OCI-LY1 (cell line): ENCODE measurements at regions not wholly inside any gene's neighbourhood (a gene's known extent, or its start where the extent isn't known, plus 50 kb on each side); places are given as distances from the start of the nearest gene placed in this dataset.

Experiments used
- H2AFZ ChIP-seq: fragments of 200-600 bp; sonication (generic), shearing (Covaris generic); 2 replicates; pipeline ENCODE4 v1.6.0; 2014; ENCODE audit warnings: antibody characterized with exemption, mild to moderate bottlenecking, low read length
- H3F3A ChIP-seq: fragments of 200-600 bp; sonication (generic), shearing (Covaris generic); 2 replicates; pipeline ENCODE4 v1.6.0; 2014; ENCODE audit warnings: mild to moderate bottlenecking, antibody characterized with exemption, low read length, moderate library complexity; ENCODE audit not compliant: insufficient read depth
- H3K27ac ChIP-seq: fragments of 200-600 bp; sonication (generic); 2 replicates; pipeline ENCODE4 v1.5.1; 2014; ENCODE audit warnings: low read length, mixed run types, mild to moderate bottlenecking, low read depth; ENCODE audit not compliant: poor library complexity, severe bottlenecking
- H3K27me3 ChIP-seq: fragments of 200-600 bp; sonication (generic); 2 replicates; pipeline ENCODE4 v1.6.0; 2014; ENCODE audit warnings: antibody characterized with exemption, mild to moderate bottlenecking, low read length, moderate library complexity; ENCODE audit not compliant: insufficient read depth
- H3K36me3 ChIP-seq: fragments of 200-600 bp; sonication (generic); 2 replicates; pipeline ENCODE4 v1.6.1; 2014; ENCODE audit warnings: mild to moderate bottlenecking, antibody characterized with exemption, low read length, moderate library complexity, mixed read lengths; ENCODE audit not compliant: insufficient read depth
- H3K4me1 ChIP-seq: fragments of 200-600 bp; sonication (generic); 2 replicates; pipeline ENCODE4 v1.5.1; 2014; ENCODE audit warnings: mild to moderate bottlenecking, low read length, moderate library complexity; ENCODE audit not compliant: insufficient read depth, severe bottlenecking
- H3K4me2 ChIP-seq: fragments of 200-600 bp; sonication (generic), shearing (Covaris generic); 2 replicates; pipeline ENCODE4 v1.6.1; 2014; ENCODE audit warnings: low read length
- H3K4me3 ChIP-seq: fragments of 200-600 bp; sonication (generic); 2 replicates; pipeline ENCODE4 v1.5.1; 2014; ENCODE audit warnings: low read length, low read depth, mild to moderate bottlenecking, mixed read lengths; ENCODE audit not compliant: poor library complexity, severe bottlenecking
- H3K79me2 ChIP-seq: fragments of 200-600 bp; shearing (Covaris generic); 2 replicates; pipeline ENCODE4 v1.6.1; 2016; ENCODE audit warnings: mixed run types, low read length, mixed read lengths; ENCODE audit not compliant: insufficient read depth
- H3K9ac ChIP-seq: fragments of 200-600 bp; sonication (generic), shearing (Covaris generic); 2 replicates; pipeline ENCODE4 v1.6.1; 2014; ENCODE audit warnings: mild to moderate bottlenecking, low read length, mixed read lengths
- H3K9me2 ChIP-seq: fragments of 200-600 bp; sonication (generic), shearing (Covaris generic); 2 replicates; pipeline ENCODE4 v1.6.1; 2014; ENCODE audit warnings: low read depth, mild to moderate bottlenecking, low read length, mixed read lengths
- H3K9me3 ChIP-seq: fragments of 200-600 bp; shearing (Covaris generic); 2 replicates; pipeline ENCODE4 v1.6.1; 2014; ENCODE audit warnings: low read length, mixed read lengths
- H4K20me1 ChIP-seq: fragments of 200-600 bp; sonication (generic), shearing (Covaris generic); 2 replicates; pipeline ENCODE4 v1.6.0; 2016; ENCODE audit warnings: mild to moderate bottlenecking, low read length; ENCODE audit not compliant: insufficient read depth
- CTCF ChIP-seq: fragments of 200-600 bp; sonication (generic), shearing (Covaris generic); IDR thresholded peaks from 2 replicates; pipeline ENCODE4 v1.5.1; 2017; ENCODE audit warnings: mild to moderate bottlenecking, antibody characterized with exemption, low read length, moderate library complexity, mixed read lengths
- EZH2 ChIP-seq: fragments of 200-600 bp; sonication (generic), shearing (Covaris generic); IDR thresholded peaks from 2 replicates; pipeline ENCODE4 v1.8.0; 2017; ENCODE audit warnings: borderline replicate concordance, mixed run types, mild to moderate bottlenecking, antibody characterized with exemption, low read length, moderate library complexity, mixed read lengths

- Histone ChIP-seq H2AFZ (no peak overlapping the region), H3K27me3 (0 out of 2 replicates have a peak, but pooled peaks cover 4% of the 10 kb centered on the region), H3K4me2 (no peak overlapping the region), H3K4me3 (no peak overlapping the region), H3K27ac (no peak overlapping the region), H3K9me3 (no peaks in the 10 kb centered on the region), H3K36me3 (no peaks in the 10 kb centered on the region), H3F3A (no peaks in the 10 kb centered on the region), H3K79me2 (no peaks in the 10 kb centered on the region), H3K9ac (no peak overlapping the region), H3K4me1 (no peaks in the 10 kb centered on the region), H3K9me2 (no peaks in the 10 kb centered on the region), H4K20me1 (no peaks in the 10 kb centered on the region)
- TF ChIP-seq EZH2 = no peak
- TF ChIP-seq CTCF = no peak
These were observed 245.3 kb upstream of the RAB4A start for GRCh38 chr1:229025576-229025975.

- Histone ChIP-seq H3K9ac (no peak overlapping the region), H3K4me1 (no peaks in the 10 kb centered on the region), H3K27ac (no peak overlapping the region), H3K27me3 (no peaks in the 10 kb centered on the region), H3K9me2 (no peaks in the 10 kb centered on the region), H4K20me1 (no peaks in the 10 kb centered on the region), H3K4me3 (no peak overlapping the region), H3K4me2 (no peak overlapping the region), H3K9me3 (no peaks in the 10 kb centered on the region), H3K36me3 (no peaks in the 10 kb centered on the region), H2AFZ (no peak overlapping the region), H3F3A (no peaks in the 10 kb centered on the region), H3K79me2 (no peaks in the 10 kb centered on the region)
- TF ChIP-seq EZH2 = no peak
- TF ChIP-seq CTCF = no peak
These were observed 243.8 kb upstream of the RAB4A start for GRCh38 chr1:229027158-229027557.

GRCh38 chr1:229027622-229028182 lies 243.2 kb upstream of the RAB4A start:
- TF ChIP-seq CTCF = no peak
- TF ChIP-seq EZH2 = no peak
- no peak overlapping the region for H3K4me3 ChIP-seq
- no peaks in the 10 kb centered on the region for H3K9me3 ChIP-seq
- no peaks in the 10 kb centered on the region for H3K27me3 ChIP-seq
- H2AFZ ChIP-seq = no peak overlapping the region
- H3F3A ChIP-seq = no peaks in the 10 kb centered on the region
- no peak overlapping the region for H3K27ac ChIP-seq
- H3K36me3 ChIP-seq = no peaks in the 10 kb centered on the region
- H3K9me2 ChIP-seq = no peaks in the 10 kb centered on the region
- H3K9ac ChIP-seq = no peak overlapping the region
- H3K79me2 ChIP-seq = no peaks in the 10 kb centered on the region
- no peaks in the 10 kb centered on the region for H4K20me1 ChIP-seq
- no peak overlapping the region for H3K4me2 ChIP-seq
- no peaks in the 10 kb centered on the region for H3K4me1 ChIP-seq
